ENCODE measurements at regions not wholly inside any gene's neighbourhood (a gene's known extent, or its start where the extent isn't known, plus 50 kb on each side); places are given as distances from the start of the nearest gene placed in this dataset.
A peak's percentile ranks its signal among the peaks of the same experiment; 100 is the strongest.
"Not testable (repeated sequence)": the region's sequence is repeated elsewhere in the genome, so short reads cannot be mapped to it uniquely, and the experiment has no call there.

DNA sequence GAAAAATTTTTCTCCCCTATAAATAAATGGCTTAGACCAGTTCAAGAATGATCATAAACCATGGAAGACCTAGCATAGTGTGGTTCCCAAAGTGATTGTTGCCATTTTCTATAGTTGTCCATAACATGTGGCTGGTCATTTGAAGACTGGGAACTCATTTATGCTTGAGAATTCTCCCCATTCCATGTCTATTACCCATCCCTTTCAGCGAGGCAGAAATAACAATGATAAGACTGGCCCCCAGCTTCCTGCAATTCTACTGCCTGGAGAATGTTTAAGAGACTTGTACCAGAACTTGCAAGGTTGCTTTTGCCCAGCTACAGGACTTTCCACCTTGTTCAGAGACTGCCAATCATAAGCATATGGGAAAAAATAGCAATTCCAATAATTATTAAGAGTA is 146.5 kb upstream of the CDH11 start:
- DNase-seq (ENCODE audit: low read depth): no peak

DNA sequence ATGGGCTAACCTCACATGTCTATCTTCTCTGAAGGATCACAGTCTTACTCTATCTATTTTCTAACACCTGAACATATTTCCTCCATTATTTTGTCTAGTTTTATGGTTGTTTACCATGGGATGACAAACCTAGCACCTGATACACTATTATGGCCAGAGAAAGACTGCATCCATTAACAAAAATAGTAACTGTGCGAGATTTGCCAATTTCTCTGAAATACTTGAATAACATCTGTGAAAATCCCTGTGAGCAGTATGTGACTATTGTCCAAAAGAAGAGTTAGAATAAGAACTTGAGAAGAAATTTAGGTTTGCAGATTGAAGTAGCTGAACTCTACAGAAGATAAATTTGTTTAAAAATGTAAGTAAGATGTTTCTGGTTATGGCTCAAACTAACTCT is 142.0 kb upstream of the CDH11 start:
- no peak for DNase-seq (ENCODE audit: low read depth)

DNA sequence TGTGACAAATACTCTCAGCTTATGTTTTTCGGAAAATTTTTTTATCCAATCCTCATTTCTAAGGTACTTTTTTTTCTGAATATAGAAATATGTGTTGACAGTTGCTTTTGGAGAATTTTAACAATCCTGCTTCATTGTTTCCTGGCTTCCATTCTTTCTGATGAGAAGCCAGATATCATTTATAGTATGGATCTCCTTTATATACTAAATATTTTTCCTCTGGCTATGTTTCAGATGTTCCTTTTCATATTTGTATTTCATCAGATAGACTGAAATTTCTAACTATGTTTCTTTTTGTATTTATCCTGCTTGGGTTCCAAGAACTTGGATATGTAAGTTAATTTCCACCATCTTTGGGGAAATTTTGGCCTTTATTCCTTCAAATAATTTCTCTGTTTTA is 138.9 kb upstream of the CDH11 start:
- no peak for DNase-seq (ENCODE audit: low read depth)

DNA sequence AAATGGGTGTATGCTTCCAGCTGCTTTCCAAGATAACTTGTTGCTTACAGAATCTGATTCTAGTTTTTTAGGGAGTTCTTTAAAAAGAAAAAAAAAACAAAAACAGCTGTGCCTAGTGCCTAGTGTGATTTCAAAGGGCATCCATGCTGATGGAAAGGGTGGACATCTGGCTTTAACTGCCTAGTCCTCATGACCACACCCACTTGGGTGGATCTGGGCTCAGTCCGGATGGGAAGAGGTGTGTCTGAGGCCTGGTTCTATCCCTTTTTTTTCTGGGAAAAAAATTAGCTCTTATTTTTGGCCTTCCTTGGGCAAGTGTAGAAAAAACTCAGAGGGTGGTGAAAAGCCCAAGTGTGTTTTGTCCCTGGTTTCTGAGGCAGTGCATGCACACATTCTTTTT is 132.3 kb upstream of the CDH11 start:
- DNase-seq (ENCODE audit: low read depth): no peak

DNA sequence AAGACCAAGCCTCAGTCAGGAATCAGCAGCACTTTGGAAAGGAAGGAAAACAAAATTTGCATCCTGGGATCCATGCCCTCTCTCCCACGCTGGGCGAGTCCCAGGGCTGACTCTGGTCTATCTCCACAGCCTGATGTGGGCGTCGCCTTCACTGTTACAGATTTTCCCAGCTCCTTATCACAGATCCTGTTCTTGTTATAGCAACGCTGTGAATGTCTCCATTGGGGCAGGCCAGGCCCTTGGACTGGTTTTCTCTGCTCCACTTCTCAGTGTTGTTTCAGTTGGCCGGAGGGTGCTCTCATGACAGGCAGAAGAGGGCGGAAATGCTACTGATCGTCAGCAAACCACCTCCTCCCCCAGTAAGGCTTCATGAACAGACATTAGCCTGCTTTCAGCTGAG is 127.9 kb upstream of the CDH11 start:
- peak; percentile 61 for DNase-seq (ENCODE audit: low read depth)

DNA sequence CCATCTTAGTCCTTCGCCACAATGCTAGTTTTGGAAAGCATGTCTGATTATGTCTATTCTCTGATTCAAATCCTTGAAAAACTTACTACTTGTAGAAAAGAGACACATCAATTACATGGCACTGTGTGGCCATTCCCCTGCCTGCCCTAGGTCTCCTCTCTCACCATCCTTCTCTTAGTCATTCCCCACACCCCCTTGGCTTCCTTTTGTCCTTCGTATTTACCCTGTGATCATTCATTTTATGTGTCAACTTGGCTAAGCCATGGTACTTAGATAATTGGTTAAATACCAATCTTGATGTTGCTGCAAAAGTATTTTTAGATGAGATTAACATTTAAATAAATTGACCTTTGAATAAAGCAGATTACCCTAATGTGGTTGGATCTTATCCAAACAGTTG is 122.9 kb upstream of the CDH11 start:
- DNase-seq (ENCODE audit: low read depth): no peak

DNA sequence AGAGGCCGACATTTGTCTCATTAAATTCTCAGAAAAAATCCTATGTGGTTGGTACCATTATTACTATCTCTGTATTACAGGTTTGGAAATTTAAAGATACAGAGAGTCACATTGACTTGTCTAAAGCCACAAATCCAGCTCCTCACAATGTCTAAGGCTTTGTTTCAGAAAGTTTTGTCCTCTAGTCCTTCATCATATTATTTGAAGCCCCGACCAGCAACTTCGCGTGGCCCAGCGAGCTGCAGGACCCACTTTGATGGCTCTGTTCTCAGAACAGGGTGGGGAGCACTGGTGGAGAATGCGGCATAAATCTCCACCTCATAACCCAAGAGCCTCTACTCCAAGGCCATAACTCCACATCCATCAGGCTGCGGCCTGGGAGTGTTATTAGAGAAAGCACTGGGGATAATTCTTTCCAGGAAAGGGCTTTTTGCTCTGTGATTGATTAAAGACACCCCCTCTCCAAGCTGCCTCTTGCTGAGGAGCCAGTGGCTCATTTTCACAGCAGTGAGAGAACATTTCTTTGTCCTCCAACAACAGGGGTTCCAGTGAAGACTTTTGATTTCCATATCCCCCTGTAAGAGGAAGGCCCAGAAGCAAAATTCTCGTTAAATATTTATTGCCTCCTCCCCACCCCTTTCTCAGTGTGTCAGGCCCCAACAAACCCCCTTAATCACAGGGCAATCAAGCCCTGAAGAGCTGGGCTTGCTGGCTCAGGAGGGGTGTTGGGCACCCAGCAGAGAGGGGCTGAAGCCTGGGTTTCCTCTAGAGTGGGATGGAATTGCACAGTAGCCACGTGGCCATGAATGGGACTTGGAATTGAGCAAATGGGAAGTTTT is 113.7 kb upstream of the CDH11 start:
- DNase-seq (ENCODE audit: low read depth): no peak

DNA sequence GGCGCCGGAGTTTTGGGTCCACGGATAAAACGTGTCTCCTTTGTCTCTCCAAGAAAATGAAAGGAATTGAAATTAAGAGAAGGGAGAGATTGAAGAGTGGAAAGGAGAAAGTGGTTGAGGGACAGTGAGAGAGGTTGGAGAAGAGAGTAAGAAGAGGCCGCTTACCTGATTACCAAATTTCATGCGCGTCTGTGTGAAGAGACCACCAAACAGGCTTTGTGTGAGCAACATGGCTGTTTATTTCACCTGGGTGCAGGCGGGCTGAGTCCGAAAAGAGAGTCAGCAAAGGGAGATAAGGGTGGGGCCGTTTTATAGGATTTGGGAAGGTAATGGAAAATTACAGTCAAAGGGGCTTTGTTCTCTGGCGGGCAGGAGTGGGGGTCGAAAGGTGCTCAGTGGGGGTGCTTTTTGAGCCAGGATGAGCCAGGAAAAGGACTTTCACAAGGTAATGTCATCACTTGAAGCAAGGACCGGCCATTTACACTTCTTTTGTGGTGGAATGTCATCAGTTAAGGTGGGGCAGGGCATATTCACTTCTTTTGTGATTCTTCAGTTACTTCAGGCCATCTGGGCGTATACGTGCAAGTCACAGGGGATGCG is 113.0 kb upstream of the CDH11 start:
- DNase-seq (ENCODE audit: low read depth): not testable (repeated sequence)

DNA sequence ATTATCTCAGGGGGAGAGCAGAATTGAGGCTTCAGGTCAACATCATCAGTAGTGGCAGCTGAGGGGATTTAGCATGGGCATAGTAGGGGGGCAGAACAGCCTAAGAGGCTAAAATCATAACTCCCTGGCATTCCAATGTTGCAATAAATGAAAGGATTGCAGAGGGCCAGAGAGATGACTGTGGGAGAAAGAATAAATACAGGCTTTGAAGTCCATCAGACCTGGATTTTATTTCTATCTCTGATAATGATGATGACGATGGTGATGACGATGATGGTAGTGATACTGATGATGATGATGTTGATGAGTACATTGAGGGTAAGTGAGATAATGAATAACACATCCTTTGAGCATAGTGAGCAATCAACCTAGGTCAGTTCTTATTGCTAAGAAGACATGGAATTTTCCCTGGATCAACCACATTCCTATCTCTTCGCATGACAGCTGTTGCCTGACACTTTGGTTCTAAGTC is 107.4 kb upstream of the CDH11 start:
- DNase-seq (ENCODE audit: low read depth): no peak

DNA sequence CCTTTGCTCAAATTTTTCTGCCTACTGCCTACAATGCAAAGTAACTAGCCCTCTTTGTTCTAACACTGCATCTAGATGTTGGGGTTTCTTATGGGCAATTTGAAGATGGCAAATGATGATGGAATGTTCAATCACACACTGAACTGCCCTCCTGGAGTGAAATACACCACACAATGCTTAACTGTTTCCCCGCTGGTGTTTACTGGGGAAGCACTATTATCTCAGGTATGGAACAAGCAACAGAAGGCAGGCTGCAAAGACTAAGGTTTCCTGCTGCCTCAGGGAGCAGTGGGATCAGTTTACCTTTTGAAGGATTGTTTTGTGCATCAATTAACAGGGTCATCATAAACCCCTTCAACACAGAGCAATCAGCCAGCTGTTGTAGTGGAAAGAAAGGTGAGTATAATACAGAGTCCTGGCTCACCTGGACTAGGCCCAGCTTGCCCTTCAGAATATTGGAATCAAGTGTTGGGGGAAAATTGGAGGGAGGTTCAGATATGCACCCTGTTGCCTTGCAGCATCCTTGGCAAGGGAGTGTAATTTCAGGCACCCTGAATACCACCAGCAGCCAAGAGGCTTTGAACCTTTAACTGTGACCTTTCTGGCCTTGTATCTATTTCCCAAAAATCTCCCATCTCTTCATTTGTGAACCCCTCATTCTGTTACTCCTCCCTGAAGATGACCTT is 105.4 kb upstream of the CDH11 start:
- no peak for DNase-seq (ENCODE audit: low read depth)

DNA sequence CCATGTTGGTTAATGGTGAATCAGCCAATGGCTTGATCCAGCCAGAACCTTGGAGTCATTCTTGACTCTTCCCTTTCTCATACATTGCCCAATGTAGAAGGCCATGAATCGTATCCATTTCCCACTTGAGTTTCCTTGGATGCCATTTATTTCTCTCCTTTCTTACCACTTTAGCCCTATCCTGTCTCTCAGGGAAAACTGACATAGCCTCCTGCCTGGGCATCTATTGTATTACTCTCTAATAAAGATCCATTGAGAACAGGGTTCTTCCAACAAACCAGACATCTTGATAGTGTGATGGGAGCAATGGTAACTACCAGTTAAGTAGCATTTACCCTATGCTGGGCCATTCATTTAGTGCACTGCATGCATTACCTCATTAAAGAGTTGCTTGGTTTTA is 104.2 kb upstream of the CDH11 start:
- no peak for DNase-seq (ENCODE audit: low read depth)

DNA sequence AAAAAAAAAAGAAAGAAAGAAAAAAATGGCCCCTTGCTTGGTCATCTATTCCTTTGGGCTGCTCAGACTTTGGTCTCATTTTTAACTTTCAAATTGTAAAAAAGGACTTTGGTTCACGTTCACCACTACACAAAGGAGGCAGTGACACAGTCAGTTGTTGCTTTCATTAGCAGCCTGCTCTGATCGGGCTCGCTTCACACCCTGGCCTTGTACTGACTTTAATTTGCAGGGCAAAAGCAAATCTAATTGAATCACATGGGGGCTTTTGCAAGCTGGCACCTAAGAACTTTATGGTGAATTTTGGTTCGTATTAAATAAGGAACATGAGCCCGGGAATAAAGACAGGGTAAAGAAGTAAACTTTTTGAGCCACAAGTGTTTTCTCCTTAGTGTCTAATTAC is 103.6 kb upstream of the CDH11 start:
- DNase-seq (ENCODE audit: low read depth): no peak

DNA sequence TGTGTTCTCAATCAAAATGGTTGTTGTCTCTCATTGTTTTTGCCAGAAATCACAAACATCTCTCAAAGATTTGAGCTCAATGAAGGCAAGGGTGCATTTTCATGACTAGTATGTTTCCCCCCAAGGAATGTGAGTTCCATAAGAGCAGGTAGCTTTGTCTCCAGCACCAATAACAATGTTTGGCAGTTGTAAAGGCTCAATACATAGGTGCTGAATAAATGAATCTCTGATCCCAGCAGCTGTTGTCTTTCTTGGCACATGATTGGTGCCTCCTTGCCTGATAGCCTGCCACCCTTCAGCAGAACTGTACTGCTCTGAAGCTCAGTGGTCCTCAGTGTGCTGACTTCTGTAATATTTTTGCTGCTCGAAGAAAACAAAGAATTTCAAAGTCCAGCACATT is 103.1 kb upstream of the CDH11 start:
- no peak for DNase-seq (ENCODE audit: low read depth)

DNA sequence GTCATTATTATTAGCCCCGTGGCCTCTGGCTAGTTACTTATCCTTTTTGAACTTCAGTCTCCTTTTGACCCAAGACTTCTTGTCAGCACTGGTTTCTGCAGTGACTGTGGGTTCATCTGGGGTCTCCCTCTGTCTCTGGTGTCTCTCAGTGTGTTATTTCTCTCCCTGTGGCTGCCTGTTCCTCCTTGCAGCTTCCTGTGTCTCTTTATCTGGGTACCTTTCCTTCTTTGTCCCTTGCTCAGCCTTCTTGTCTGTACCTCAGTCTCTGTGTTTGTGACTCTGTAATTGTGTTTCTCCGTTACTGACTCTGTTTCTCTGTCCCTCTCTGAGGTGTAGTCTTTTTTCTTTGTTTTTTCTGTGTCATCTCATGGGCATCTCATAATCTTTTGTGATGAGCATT is 102.6 kb upstream of the CDH11 start:
- DNase-seq (ENCODE audit: low read depth): no peak

DNA sequence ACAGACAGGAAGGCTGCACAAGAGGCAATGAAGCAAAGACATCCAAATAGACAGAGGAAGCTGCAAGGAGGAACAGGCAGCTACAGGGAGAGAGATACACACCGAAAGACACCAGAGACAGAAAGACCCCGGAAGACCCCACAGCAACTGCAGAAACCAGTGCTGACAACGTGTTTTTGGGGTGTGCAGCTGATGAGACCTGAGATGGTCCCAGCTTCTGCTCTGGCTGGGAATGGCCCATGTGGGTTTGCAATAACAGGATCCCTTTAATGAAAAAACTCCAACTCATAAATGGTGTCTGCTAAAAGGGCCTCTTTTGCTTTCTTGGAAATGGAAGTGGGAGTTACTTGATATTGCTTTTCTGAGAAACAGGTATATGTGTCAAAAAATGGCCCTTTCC is 101.5 kb upstream of the CDH11 start:
- no peak for DNase-seq (ENCODE audit: low read depth)

DNA sequence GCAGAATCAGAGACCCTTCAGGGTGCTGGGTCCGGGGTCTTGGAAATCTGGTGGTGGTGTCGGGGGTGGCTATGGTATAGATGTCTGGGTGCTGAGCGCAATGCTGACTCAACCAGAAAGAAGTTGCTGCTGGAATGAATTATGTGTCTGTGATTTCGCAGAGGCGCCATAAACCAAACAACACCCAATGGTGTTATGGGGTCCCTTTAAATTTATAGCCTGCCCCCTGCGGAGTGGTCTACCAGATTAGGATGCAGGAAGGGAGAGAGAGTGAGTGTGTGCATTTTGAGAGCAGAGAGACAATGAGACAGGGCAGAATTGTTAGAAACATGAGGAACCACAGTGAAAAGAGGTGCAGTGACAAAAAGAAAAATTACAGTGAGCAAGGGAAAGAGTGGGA is 100.7 kb upstream of the CDH11 start:
- no peak for DNase-seq (ENCODE audit: low read depth)

DNA sequence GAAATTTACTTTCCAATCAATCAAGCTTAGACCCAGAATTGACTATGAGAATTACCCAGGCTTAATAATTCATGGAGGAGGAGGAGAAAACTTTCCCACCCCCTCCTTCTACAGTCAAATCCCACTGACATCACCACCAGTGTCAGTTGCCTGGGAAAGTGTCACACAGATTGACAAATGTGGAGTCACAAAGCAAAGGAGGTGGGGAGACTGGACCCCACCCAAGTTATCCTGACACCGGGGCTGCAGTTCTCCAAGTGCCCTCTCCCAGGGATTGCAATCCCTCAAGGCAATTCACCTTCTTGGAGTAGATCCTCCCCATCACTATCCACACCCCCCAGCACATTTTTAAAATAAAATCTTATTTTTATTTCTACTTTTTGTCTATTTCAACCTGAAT is 100.2 kb upstream of the CDH11 start:
- no peak for DNase-seq (ENCODE audit: low read depth)

DNA sequence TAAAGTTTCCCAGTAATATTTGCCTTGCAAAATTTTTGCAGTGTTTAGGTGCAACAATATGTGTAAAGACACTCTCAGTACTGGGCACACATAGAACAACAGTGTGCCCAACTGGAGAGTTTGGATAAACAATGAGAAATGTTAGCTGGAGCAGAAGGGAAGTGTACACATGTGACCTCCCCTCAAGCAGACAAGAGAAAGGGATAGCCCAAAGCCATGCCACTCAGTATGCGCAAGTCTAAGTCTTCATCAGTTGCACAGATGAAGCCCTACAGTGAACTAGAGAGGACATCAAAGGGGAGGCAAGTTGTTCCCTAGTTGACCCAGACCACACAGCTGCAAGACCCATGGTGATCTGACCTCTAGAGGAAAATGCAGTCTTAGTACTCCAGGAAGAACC is 97.9 kb upstream of the CDH11 start:
- DNase-seq (ENCODE audit: low read depth): no peak

DNA sequence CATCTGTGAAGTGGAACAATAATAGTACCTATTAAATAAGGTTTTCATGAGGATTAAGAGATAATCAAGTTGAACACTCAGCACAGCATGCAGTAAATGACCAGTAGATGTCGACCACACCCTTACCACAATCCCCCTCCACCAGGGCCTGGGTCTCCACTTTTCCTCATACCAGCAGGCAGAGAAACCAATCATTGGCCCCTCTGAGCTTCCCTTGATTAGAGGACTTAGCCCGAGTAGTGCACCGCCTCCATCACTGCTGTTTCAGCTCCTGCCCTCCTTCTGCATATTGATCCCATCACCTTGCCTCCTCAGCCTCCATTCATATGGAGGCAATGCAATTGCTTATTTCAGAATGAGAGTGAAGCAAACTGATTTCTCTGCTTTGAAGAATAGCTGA is 96.5 kb upstream of the CDH11 start:
- no peak for DNase-seq (ENCODE audit: low read depth)

DNA sequence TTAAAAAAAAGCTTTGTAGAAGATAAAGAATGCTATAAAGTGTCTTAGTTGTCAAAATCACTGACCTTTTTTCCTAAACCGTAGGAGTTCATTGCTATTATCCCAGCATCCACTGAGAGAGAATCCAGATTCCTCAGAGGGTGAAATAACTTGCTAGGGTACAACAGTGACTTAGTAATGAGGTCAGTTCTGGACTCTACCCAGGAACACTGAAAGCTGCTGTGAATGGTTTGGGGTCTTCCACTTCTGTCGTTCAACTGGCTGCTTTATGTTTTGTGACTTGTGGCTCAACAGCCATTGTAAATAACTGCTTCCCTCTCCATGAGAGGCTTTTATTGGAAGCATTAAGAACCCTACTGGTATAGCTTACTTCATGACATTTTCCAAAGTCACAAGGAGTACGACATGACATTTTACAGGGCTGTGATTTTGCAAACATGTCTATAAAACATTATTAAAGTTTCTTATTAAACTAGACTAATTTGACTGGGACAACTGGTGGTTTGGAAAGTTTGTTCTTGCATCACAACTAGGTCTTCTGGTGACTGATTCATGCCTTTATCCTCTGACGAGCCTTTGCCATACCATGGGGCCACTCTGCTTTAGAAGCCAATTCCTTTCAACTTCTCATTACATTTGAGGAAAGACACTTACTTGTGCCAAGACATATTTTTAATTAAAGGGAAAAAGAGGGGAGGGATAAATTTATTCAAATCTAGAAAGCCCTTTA is 92.2 kb upstream of the CDH11 start:
- DNase-seq (ENCODE audit: low read depth): peak; percentile 8

DNA sequence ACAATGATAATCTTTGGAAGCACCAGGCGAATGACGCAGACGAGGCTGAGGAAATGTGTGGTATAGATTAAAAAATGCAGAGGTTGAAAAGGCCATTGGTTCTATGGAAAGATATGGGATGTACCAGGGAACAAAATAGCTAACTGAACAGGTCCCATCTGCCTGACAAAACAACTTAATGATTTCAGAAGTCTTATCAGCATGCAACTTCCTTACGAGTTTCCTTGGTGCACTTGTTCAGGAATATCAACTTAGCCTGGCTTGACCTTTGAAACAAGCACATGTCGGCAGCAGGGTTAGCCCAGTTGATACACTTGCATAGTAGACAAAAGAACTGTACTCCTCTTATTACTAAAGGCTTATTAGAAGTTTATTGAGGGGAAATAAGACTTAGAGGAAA is 90.9 kb upstream of the CDH11 start:
- no peak for DNase-seq (ENCODE audit: low read depth)

DNA sequence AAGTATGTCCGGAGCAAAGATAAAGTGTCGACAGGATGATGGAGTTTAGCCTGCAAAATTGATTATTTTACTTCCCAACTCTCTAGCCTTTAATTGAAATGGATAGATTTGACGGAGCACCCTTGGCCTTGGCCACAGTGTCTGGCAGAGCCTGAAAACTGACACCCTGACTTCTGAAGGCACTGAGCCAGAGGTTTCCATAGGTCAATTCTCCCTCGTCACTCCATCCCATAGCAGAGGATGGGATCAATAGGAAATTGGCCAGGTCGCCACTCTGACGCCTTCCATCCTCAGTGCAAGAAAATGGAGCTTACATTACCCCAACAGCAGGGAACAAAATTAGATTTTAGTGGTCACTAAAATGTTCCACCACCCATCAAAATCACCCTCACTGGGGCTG is 90.4 kb upstream of the CDH11 start:
- no peak for DNase-seq (ENCODE audit: low read depth)

DNA sequence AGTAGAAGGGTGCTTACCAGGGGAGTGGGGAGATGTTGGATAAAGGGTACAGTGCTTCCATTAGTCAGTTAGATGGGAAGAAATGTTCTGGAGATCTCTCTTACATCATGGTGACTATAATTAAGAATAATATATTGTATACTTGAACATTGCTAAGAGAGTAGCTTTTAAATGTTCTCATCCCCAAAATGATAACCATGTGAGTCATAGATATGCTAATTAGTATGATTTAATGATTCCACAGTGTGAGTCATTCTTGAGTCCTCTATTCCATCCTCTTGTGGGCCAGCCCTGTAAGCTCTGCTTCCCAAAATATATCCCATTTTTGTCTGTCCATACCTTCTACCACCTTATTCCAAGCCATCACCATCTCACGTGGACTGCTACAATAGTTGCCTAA is 80.6 kb upstream of the CDH11 start:
- DNase-seq (ENCODE audit: low read depth): no peak
